ENCODE measurements at regions not wholly inside any gene's neighbourhood (a gene's known extent, or its start where the extent isn't known, plus 50 kb on each side); places are given as distances from the start of the nearest gene placed in this dataset.

DNA sequence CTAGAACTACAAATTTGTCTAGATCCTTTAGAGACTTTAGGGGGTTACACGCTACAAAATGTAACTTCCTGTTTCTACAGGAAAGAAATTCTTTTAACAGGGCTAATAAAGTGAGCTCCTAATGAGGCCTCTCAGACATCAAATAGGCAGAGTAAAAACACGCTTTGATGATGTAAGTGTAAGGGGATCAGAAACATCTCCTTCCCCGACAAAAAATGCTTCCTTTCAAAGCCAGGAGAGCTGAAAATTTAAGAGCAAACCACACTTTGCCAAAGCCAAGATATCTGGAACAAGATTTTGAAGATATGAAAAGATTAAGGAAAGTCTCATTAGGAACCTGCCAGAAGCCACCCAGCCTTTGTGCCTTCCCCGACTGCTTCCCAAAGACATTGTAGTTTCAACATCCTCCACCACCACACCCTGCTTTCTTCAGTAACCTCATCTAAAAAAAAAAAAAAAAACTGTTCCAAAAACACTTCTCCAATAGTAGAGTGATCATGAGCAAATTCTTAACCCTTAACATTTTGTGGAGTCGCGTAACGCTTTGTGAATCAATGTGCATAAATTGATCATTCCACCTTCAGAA is 505.0 kb upstream of the THBS1 start:
- Histone ChIP-seq H3K27ac (no peak overlapping the region), H3K4me3 (no peak overlapping the region), H3K4me1 (no peaks in the 10 kb centered on the region), H3K27me3 (ENCODE audit: insufficient read depth in 3 of 3, low read length in 2 of 3) (peaks cover 0 to 2% (median 2%) of the 10 kb centered on the region in 3 donors), H3K36me3 (ENCODE audit: insufficient read depth in 1 of 2, low read depth in 1 of 2) (no peaks in the 10 kb centered on the region), H3K9me3 (no peaks in the 10 kb centered on the region)
- WGBS, 3 donors = 77 to 78% (median 77%) methylated on average over 7 of the region's 7 CpGs
- intact Hi-C loops (cut with DNase I) = no loop called here
- DNase-seq (no peak), ATAC-seq (no peak)
- TF ChIP-seq, protein P1, sequence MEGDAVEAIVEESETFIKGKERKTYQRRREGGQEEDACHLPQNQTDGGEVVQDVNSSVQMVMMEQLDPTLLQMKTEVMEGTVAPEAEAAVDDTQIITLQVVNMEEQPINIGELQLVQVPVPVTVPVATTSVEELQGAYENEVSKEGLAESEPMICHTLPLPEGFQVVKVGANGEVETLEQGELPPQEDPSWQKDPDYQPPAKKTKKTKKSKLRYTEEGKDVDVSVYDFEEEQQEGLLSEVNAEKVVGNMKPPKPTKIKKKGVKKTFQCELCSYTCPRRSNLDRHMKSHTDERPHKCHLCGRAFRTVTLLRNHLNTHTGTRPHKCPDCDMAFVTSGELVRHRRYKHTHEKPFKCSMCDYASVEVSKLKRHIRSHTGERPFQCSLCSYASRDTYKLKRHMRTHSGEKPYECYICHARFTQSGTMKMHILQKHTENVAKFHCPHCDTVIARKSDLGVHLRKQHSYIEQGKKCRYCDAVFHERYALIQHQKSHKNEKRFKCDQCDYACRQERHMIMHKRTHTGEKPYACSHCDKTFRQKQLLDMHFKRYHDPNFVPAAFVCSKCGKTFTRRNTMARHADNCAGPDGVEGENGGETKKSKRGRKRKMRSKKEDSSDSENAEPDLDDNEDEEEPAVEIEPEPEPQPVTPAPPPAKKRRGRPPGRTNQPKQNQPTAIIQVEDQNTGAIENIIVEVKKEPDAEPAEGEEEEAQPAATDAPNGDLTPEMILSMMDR (IDR thresholded peaks at IDR 0.05) = no peak

DNA sequence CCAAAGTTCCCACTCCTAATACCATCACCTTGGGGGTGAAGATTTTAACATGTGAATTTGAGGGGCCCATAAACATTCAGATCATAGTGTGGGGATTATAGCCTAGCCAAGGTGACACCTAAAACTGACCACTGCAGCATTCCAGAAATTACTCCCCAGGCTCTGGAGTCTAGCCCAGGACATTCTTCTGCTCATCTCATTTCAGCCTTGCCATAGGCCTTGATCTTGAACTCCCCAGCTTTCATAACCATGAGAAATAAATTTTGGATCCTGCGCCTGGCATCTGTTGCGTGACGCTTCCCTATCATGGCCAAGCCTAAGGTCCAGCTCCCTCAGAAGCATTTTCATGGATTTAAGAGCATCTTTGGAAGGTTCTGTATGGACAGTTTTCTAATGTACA is 502.9 kb upstream of the THBS1 start:
- Histone ChIP-seq H3K4me1 (no peaks in the 10 kb centered on the region), H3K36me3 (ENCODE audit: insufficient read depth in 1 of 2, low read depth in 1 of 2) (no peaks in the 10 kb centered on the region), H3K27me3 (ENCODE audit: insufficient read depth in 3 of 3, low read length in 2 of 3) (peaks cover 0 to 2% (median 0%) of the 10 kb centered on the region in 3 donors), H3K27ac (no peak overlapping the region), H3K9me3 (no peaks in the 10 kb centered on the region), H3K4me3 (no peak overlapping the region)
- TF ChIP-seq, protein P1 (IDR thresholded peaks at IDR 0.05) = no peak
- no peak for DNase-seq
- WGBS, 3 donors = 34 to 40% (median 39%) methylated on average over 3 of the region's 3 CpGs
- intact Hi-C loops (cut with DNase I) = no loop called here
- ATAC-seq = peak in 1 of 4 donors; percentile 64

DNA sequence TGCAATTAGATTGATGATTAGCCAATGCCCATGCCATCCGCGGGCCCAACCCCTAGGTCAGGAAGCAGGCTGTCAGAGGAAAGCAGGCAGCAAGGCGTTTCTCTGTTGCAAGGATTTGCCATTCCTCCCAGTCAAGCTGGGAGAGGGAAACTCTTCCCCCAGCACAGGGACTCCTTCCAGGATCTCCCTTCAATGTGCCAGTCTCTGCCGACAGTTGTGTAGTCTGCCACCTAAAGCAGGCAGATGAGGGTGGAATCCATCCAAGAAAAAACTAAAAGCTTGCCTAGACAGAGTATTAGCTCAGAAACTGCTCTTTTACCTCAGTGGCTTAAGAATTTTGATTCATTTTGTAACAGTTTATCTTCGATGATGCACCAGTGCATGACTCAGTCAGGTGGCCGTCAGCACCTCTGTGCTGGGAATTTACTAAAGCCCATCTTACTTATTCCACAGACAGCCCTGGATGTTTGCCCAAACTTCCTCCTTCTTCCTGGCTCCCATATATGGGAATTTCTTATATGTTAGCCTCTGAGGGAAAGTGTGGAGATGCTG is 501.5 kb upstream of the THBS1 start:
- DNase-seq (no peak), ATAC-seq (no peak)
- H3K36me3 ChIP-seq (ENCODE audit: insufficient read depth in 1 of 2, low read depth in 1 of 2) = no peaks in the 10 kb centered on the region
- intact Hi-C loops (cut with DNase I) = no loop called here
- H3K27ac ChIP-seq = no peak overlapping the region
- peaks cover 0 to 2% (median 0%) of the 10 kb centered on the region in 3 donors for H3K27me3 ChIP-seq (ENCODE audit: insufficient read depth in 3 of 3, low read length in 2 of 3)
- H3K4me3 ChIP-seq = no peak overlapping the region
- TF ChIP-seq, protein P1 (IDR thresholded peaks at IDR 0.05) = no peak
- WGBS, 3 donors = 23 to 37% (median 35%) methylated on average over 6 of the region's 6 CpGs
- H3K4me1 ChIP-seq = no peaks in the 10 kb centered on the region
- H3K9me3 ChIP-seq = no peaks in the 10 kb centered on the region

DNA sequence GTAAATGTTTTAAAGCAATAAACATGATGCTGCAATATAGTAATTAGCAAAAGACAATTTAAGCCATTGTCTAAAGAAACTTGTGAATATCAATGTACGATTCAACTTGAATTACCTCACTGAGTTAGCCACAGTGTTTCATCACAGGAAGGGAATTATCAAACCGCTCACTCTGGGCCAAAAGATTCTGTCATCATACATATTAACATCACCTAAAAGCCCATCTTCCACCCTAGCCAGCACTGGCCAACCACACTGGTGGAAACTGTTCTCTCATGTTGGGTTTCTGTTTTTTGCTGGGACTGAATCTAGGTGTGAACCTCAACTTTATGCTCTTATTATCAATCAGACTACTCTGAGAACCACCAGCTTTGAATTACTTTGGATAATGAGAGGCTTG is 497.7 kb upstream of the THBS1 start:
- Histone ChIP-seq H3K4me3 (no peak overlapping the region), H3K27me3 (ENCODE audit: insufficient read depth in 3 of 3, low read length in 2 of 3) (peaks cover 0 to 2% (median 0%) of the 10 kb centered on the region in 3 donors), H3K36me3 (ENCODE audit: insufficient read depth in 1 of 2, low read depth in 1 of 2) (no peaks in the 10 kb centered on the region), H3K9me3 (no peaks in the 10 kb centered on the region), H3K4me1 (no peaks in the 10 kb centered on the region), H3K27ac (no peak overlapping the region)
- DNase-seq (no peak), ATAC-seq (no peak)
- 46 to 78% (median 50%) methylated on average over 2 of the region's 2 CpGs for WGBS, 3 donors
- TF ChIP-seq, protein P1 (IDR thresholded peaks at IDR 0.05) = no peak
- intact Hi-C loops (cut with DNase I) = no loop called here
